ENCODE measurements at regions not wholly inside any gene's neighbourhood (a gene's known extent, or its start where the extent isn't known, plus 50 kb on each side); places are given as distances from the start of the nearest gene placed in this dataset.

DNA sequence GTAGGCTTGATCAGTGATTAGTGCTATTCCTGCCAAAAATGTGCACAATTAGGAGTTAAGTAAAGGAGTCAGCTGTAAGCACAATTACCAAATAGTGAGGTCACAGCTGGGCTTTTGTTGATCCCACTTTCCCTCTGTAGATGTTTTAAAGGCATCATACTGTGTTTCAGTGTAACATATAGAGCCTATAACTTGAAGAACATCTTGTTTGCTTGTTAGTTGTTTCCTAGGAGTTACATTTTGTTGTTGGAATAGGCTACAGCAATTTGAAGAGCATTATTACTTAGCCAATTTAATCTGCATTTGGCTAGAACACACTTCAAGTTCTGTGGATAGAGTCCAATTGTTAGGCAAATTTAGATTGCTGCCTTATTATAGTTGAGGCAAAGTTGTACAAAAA, 210.7 kb upstream of the MAD2L1 start:
- H3K9me3 ChIP-seq, result no peaks in the 10 kb centered on the region
- H3K4me1 ChIP-seq (ENCODE audit: control insufficient read depth in 1 of 2, insufficient read depth in 2 of 2, low read depth in 1 of 2, low read length in 1 of 2), result no peaks in the 10 kb centered on the region
- no peaks in the 10 kb centered on the region for H3K27me3 ChIP-seq (ENCODE audit: insufficient read depth)
- H3K79me2 ChIP-seq (ENCODE audit: insufficient read depth), result no peaks in the 10 kb centered on the region
- ChIA-PET POLR2A (no interaction called here), CTCF (interaction anchor here (0.6 kb wide), 1 partner anchor 730 kb away, joined by 3 read pairs; no protein-coding TSS in a partner anchor)
- no peak overlapping the region for H2AFZ ChIP-seq (ENCODE audit: low read depth)
- no peak overlapping the region for H3K9ac ChIP-seq
- H3K4me3 ChIP-seq (ENCODE audit: low read depth in 2 of 2, low read length in 1 of 2), result no peak overlapping the region
- no peaks in the 10 kb centered on the region for H4K20me1 ChIP-seq (ENCODE audit: insufficient read depth)
- no peak overlapping the region for H3K4me2 ChIP-seq
- no peak overlapping the region for H3K27ac ChIP-seq (ENCODE audit: low read depth in 2 of 2, low read length in 1 of 2)
- TF ChIP-seq, protein P1, sequence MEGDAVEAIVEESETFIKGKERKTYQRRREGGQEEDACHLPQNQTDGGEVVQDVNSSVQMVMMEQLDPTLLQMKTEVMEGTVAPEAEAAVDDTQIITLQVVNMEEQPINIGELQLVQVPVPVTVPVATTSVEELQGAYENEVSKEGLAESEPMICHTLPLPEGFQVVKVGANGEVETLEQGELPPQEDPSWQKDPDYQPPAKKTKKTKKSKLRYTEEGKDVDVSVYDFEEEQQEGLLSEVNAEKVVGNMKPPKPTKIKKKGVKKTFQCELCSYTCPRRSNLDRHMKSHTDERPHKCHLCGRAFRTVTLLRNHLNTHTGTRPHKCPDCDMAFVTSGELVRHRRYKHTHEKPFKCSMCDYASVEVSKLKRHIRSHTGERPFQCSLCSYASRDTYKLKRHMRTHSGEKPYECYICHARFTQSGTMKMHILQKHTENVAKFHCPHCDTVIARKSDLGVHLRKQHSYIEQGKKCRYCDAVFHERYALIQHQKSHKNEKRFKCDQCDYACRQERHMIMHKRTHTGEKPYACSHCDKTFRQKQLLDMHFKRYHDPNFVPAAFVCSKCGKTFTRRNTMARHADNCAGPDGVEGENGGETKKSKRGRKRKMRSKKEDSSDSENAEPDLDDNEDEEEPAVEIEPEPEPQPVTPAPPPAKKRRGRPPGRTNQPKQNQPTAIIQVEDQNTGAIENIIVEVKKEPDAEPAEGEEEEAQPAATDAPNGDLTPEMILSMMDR (IDR thresholded peaks at IDR 0.05), result no peak
- TF ChIP-seq TEAD4 (IDR thresholded peaks at IDR 0.05; ENCODE audit: borderline replicate concordance, insufficient read depth) (no peak), RFX5 (IDR thresholded peaks at IDR 0.05; ENCODE audit: low read length) (no peak), SMC3 (IDR thresholded peaks at IDR 0.05; ENCODE audit: low read depth, low read length) (no peak), TCF12 (IDR thresholded peaks at IDR 0.05) (no peak), EZH2phosphoT487 (IDR thresholded peaks at IDR 0.05; ENCODE audit: borderline replicate concordance, low read depth) (no peak), TAF1 (IDR thresholded peaks at IDR 0.05; ENCODE audit: borderline replicate concordance, low read depth, low read length) (no peak), FOXJ3 (CRISPR knock-in tag; IDR thresholded peaks at IDR 0.05) (no peak), RCOR1 (IDR thresholded peaks at IDR 0.05; ENCODE audit: low read length) (no peak), YY1 (IDR thresholded peaks at IDR 0.05; ENCODE audit: low read depth) (no peak)
- TF ChIP-seq, protein P2, sequence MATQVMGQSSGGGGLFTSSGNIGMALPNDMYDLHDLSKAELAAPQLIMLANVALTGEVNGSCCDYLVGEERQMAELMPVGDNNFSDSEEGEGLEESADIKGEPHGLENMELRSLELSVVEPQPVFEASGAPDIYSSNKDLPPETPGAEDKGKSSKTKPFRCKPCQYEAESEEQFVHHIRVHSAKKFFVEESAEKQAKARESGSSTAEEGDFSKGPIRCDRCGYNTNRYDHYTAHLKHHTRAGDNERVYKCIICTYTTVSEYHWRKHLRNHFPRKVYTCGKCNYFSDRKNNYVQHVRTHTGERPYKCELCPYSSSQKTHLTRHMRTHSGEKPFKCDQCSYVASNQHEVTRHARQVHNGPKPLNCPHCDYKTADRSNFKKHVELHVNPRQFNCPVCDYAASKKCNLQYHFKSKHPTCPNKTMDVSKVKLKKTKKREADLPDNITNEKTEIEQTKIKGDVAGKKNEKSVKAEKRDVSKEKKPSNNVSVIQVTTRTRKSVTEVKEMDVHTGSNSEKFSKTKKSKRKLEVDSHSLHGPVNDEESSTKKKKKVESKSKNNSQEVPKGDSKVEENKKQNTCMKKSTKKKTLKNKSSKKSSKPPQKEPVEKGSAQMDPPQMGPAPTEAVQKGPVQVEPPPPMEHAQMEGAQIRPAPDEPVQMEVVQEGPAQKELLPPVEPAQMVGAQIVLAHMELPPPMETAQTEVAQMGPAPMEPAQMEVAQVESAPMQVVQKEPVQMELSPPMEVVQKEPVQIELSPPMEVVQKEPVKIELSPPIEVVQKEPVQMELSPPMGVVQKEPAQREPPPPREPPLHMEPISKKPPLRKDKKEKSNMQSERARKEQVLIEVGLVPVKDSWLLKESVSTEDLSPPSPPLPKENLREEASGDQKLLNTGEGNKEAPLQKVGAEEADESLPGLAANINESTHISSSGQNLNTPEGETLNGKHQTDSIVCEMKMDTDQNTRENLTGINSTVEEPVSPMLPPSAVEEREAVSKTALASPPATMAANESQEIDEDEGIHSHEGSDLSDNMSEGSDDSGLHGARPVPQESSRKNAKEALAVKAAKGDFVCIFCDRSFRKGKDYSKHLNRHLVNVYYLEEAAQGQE (IDR thresholded peaks at IDR 0.05; ENCODE audit: low read depth, low read length), result no peak
- TF ChIP-seq, protein P3, sequence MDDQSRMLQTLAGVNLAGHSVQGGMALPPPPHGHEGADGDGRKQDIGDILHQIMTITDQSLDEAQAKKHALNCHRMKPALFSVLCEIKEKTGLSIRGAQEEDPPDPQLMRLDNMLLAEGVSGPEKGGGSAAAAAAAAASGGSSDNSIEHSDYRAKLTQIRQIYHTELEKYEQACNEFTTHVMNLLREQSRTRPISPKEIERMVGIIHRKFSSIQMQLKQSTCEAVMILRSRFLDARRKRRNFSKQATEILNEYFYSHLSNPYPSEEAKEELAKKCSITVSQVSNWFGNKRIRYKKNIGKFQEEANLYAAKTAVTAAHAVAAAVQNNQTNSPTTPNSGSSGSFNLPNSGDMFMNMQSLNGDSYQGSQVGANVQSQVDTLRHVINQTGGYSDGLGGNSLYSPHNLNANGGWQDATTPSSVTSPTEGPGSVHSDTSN (IDR thresholded peaks at IDR 0.05), result no peak
- H3K9me2 ChIP-seq, result no peaks in the 10 kb centered on the region
- no peaks in the 10 kb centered on the region for H3K36me3 ChIP-seq (replicated peaks in 1 of 2; ENCODE audit: control insufficient read depth in 1 of 2, insufficient read depth in 2 of 2, low read length in 1 of 2)
- DNase-seq, result no peak
- H3F3A ChIP-seq (replicated peaks; ENCODE audit: insufficient read depth), result no peaks in the 10 kb centered on the region
